Stimulated activated CD4-positive, alpha-beta T cell treated with anti-CD3 and anti-CD28 coated beads, Interleukin-15, amount 100 ng/mL, for 1 hour (primary cell): ENCODE measurements at regions not wholly inside any gene's neighbourhood (a gene's known extent, or its start where the extent isn't known, plus 50 kb on each side); places are given as distances from the start of the nearest gene placed in this dataset.

Experiments used
- DNase-seq, 2 donors: peaks; one replicate each; pipeline ENCODE4 v3.0.0-alpha.2; 2020; ENCODE audit warnings: low read depth in 1 of 2, low spot score in 1 of 2

- no peak for DNase-seq
Measured at GRCh38 chr14:34350903-34351302, 111.1 kb downstream of the SPTSSA start.

GRCh38 chr14:34348592-34348991 is 113.4 kb downstream of the SPTSSA start:
- no peak for DNase-seq

DNA sequence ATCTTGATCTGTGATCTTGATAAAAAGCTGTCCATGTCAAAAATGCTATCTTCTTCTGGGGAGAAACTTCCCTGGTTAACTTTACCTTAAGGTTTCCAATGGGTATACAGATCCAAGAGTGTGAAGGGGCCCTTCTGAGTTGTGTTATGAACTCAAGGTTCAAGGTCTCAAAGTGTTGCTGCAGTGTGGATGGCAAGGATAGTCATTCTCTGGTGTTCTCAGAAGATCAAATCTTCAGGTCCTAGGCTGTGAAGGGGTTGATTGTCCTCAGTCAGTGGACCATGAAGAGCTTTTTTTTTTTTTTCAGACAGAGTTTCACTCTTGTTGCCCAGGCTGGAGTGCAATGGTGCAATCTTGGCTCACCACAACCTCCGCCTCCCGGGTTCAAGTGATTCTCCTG is 114.4 kb downstream of the SPTSSA start:
- no peak for DNase-seq

DNA sequence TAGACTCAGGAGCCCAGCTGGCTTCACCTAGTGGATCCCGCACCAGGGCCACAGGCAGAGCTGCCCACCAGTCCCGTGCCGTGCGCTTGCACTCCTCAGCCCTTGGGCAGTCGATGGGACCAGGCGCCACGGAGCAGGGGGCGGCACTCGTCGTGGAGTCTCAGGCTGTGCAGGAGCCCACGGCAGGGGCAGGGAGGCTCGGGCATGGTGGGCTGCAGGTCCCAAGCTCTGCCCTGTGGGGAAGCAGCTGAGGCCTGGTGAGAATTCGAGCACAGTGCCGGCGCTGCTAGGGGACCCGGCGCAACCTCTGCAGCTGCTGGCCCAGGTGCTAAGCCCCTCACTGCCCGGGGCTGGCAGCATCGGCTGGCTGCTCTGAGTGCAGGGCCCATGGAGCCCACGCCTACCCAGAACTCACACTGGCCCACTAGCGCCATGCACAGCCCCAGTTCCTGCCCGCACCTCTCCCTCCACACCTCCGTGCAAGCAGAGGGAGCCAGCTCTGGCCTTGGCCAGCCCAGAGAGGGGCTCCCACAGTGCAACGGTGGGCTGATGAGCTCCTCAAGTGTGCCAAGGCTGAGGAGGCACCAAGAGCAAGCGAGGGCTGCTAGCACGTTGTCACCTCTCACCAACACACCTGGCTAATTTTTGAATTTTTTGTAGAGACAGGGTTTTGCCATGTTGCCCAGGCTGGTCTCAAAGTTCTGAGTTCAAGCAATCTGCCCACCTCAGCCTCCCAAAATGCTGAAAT is 116.1 kb downstream of the SPTSSA start:
- no peak for DNase-seq

DNA sequence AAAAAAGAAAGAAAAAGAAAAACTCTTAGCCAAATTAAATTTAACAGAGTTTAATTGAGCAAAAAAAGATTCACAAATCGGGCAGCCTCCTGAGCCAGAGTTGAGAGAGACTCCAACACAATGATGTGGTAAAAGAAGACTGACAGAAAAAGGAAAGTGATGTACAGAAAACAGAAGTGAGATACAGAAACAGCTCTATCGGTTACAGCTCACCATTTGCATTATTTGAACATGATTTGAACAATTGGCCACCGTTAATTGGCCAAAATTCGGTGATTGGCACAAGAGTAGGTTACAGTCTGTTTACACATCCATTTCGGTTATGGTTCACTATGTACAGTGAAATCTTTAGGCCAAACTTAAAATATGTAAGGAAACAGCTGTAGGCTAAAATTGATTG is 117.7 kb downstream of the SPTSSA start:
- DNase-seq: no peak

GRCh38 chr14:34340025-34340625 is 121.9 kb downstream of the SPTSSA start:
- DNase-seq: no peak

- no peak for DNase-seq
Measured at GRCh38 chr14:34338056-34338455, 124.0 kb downstream of the SPTSSA start.

DNA sequence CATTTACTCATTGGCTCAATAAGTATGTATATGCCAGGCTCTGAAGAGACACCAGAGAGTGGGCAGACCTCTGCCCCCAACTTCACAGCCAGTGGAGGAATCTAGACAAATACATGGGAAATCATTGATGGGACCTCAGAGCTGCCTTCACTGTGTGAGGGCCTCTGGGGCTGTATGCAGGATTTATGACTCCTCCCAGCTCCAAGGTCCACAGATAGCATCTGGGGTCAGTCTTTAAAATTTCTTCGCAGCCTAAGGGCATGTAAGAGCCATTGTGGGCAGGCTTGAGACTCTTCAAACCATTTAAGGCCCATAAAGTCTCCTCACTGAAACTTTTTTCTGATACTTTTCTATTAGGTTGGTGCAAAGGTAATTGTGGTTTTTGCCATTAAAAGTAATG is 125.5 kb downstream of the SPTSSA start:
- DNase-seq: no peak

DNA sequence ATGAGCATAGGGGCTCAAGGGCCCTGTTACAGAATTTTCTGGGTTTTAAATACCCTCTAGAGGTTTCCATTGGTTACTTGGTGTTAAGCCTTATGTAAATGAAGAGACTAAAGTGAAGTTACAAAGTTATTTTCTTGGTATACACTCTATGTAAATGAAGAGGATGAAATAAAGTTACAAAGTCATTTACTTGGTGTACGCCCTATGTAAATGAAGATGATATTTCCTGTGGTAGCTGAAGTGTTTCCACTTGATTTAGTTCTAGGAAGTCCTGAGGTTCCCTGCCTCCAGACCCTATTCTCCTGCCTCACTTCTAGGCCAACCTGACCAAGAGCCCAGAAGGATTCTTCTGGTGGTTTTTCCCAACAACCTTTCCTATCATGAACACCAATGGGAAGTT is 126.1 kb downstream of the SPTSSA start:
- no peak for DNase-seq

DNA sequence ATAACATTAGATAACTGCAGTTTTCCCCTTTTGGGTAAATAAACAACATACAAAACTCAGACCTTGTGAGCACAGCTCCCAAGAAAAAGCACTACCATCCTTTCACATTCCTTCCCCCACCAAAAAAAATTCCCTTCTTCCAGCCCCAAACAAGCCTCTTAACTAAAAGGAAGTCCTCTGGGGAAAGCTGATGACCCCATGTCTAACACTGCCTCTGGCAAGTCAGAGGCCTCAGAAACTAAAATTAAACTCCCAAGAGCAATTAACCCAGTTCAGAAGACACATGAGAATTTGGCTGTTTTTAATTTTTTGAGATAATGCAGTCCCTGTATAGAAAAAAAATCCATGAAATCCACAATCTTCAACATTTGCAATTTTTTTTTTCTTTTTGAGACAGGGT is 127.7 kb downstream of the SPTSSA start:
- DNase-seq: no peak

DNA sequence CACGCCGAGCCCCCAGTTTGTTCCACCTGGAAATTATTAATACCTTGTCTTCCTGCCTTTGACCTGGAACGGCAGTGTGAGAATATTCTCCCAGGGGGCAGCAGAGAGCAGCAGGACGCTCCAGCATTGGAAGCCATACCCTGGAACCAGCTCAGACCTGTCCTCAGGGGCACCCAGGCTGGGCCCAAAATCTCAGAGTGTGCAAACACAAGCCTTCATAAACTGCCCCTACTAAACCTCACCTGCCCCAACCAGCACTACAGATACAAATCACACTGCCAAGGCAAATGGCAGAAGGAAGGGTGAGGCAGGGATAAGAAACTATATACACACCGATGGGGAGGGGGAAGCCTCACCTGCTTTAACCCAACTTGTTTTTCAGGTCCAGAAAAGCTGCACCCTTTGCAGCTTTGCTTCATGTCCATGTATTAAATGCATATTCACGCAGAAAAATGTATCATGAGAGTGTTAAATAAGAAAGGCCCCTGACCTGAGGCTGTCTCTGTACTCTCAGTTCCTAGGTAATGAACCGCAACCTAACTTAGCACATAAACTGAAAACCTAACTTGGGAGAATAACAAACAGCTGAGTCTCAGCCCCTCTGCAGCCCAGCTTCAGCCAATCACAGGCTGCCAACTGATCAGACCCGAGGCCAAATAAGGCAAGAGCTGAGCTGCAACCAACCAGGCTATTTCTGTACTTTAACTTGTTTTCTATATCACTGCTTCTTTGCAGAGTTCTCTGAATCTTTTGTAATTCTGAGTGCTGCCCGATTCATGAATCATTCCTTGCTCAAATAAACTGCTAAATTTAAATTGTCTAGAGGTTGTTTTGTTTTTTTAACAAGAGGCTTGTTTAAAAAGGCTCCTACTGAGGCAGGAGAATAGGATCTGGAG is 130.1 kb downstream of the SPTSSA start:
- DNase-seq: peak; percentile 13 to 30

GRCh38 chr14:34330846-34331245 is 131.2 kb downstream of the SPTSSA start:
- no peak for DNase-seq

GRCh38 chr14:34329301-34329700 is 132.7 kb downstream of the SPTSSA start:
- no peak for DNase-seq

DNA sequence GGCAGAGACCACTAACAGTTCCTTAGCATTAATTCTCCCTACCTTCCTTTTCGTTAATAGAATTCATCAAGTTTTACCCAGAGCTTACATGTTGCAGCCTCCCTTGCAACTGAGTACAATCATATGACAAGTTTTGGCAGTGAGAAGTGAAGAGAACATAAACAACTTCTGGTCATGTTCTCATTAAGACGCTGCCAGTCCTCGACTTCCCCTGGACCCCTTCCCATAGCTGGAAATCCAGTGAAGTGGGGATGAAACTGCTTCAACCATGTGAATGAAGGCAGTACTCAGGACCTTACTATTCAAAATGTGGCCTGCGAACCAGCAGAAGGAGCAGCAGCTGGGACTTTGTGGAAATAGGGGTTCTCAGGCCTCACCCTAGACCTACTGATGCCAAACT is 133.9 kb downstream of the SPTSSA start:
- no peak for DNase-seq

GRCh38 chr14:34325493-34325892 is 136.5 kb downstream of the SPTSSA start:
- no peak for DNase-seq

GRCh38 chr14:34324363-34324795 is 137.7 kb downstream of the SPTSSA start:
- DNase-seq: no peak

DNA sequence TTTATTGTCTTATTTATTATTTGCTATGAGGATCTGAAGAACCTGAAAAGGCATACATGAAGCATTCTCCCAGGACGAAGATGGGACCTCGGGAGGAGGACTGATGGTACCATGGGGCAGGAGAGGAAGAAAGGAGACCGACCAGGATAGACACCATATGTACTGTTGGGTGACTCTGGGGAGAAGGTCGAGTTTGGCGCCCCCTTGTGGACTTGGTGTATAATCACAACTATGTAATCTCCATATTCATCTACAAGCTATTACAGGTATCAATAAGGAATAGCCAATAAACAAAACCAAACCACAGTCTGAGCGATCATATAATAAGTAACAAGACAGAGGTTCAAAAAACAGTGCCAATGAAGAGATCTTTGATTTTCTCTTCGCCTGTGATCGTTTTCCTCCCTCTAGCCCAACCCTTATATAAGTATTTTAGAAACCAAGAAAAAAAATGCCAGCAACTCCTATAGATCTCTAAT is 139.1 kb downstream of the SPTSSA start:
- DNase-seq: peak; percentile 39 to 43

GRCh38 chr14:34319140-34319539 is 142.9 kb downstream of the SPTSSA start:
- DNase-seq: no peak

DNA sequence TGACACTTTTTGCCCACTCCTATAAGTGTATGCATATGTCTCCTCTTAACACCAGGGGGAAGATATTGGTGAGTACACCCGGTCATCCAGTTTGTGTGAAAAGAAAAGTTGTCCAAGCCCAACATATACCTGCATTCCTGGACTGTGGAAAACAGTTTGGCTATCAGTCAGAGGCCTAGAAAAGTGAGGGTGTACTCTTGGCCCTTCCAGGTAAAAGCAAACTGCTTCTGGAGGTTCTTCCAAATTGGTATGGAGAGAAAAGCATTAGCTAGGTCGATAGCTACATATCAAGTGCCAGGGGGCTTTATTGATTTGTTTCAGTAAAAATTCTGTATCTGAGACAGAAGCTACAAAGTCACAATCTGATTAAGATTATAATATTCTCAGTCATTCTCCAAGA is 144.0 kb downstream of the SPTSSA start:
- DNase-seq: no peak

- DNase-seq: no peak
Measured at GRCh38 chr14:34310724-34311123, 151.3 kb downstream of the SPTSSA start.

DNA sequence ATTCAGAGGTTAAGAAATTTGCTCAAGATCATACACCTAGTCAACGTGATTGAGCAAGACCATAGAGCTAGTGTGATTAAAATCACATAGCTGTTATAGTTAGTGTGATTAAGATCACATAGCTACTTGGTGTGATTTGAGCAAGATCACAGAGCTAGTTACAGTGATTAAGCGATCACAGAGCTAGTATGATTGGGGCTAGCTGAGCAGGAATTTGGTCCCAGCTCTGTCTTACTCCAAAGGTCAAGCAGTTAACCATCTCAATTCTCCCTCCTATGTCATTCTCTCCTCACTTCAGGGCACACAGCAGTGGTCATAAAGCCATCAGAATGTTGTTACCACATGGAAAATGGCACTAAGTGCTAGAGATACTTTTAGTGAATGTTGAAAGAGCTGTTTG is 158.2 kb downstream of the SPTSSA start:
- DNase-seq: no peak

DNA sequence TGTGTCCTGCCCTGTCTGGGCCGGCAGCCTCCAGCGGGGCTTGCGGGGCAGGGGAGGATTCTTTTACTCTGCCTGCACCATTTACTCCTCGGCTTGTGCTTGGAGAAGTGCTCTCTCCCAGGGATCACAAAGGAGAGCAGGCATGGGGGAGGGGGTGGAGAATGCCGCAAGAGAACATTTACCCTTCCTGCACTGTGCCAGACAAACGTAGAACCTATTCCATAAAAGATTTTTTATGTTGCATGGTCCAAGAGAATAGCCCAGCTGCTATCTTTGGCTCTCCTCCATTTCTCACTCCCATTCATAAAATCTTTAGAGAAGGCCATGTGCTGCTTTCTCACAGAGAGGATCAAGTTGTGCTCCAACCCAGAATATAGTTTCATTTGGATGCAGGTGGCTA is 159.4 kb downstream of the SPTSSA start:
- DNase-seq: no peak
